Smooth muscle cell (in vitro differentiated cells): ENCODE measurements at regions not wholly inside any gene's neighbourhood (a gene's known extent, or its start where the extent isn't known, plus 50 kb on each side); places are given as distances from the start of the nearest gene placed in this dataset.

Source experiments
- DNase-seq: peaks from one replicate; lab custom pipeline; 2025; ENCODE audit not compliant: unreplicated experiment; lab: John Stamatoyannopoulos, UW
- H2AFZ ChIP-seq: fragments of 200-600 bp; sonication (generic); 2 replicates; pipeline ENCODE4 v1.6.0; 2016; ENCODE audit warnings: antibody characterized with exemption, low read depth, mild to moderate bottlenecking
- H3F3A ChIP-seq: fragments of 200-600 bp; sonication (generic); 2 replicates; pipeline ENCODE4 v1.6.0; 2017; ENCODE audit warnings: antibody characterized with exemption, low read depth
- H3K27ac ChIP-seq: fragments of 200-600 bp; sonication (generic); 2 replicates; pipeline ENCODE4 v1.5.1; 2016; ENCODE audit warnings: low read depth, mild to moderate bottlenecking
- H3K27me3 ChIP-seq: fragments of 200-600 bp; sonication (generic); 2 replicates; pipeline ENCODE4 v1.6.1; 2016; ENCODE audit warnings: low read depth, mild to moderate bottlenecking
- H3K36me3 ChIP-seq: fragments of 200-600 bp; sonication (generic); 2 replicates; pipeline ENCODE4 v1.5.1; 2016; ENCODE audit warnings: low read depth
- H3K4me1 ChIP-seq: fragments of 200-600 bp; sonication (generic); 2 replicates; pipeline ENCODE4 v1.5.1; 2016; ENCODE audit warnings: low read depth
- H3K4me2 ChIP-seq: fragments of 200-600 bp; sonication (generic); 2 replicates; pipeline ENCODE4 v1.6.0; 2016; ENCODE audit warnings: mild to moderate bottlenecking
- H3K4me3 ChIP-seq: fragments of 200-600 bp; sonication (generic); 2 replicates; pipeline ENCODE4 v1.5.1; 2016; ENCODE audit warnings: mild to moderate bottlenecking
- H3K79me2 ChIP-seq: fragments of 200-600 bp; sonication (generic); 2 replicates; pipeline ENCODE4 v1.6.0; 2016; ENCODE audit warnings: low read depth, mild to moderate bottlenecking
- H3K9ac ChIP-seq: fragments of 200-600 bp; sonication (generic); 2 replicates; pipeline ENCODE4 v1.6.0; 2016; ENCODE audit warnings: low read depth
- H3K9me3 ChIP-seq: fragments of 200-600 bp; sonication (generic); replicated peaks from 2 replicates; pipeline ENCODE4 v1.5.1; 2016; ENCODE audit warnings: low read depth
- H4K20me1 ChIP-seq: fragments of 200-600 bp; sonication (generic); 2 replicates; pipeline ENCODE4 v1.6.0; 2016; ENCODE audit warnings: low read depth
- CTCF ChIP-seq: fragments of 200-600 bp; sonication (generic); IDR thresholded peaks from 2 replicates; pipeline ENCODE4 v1.5.1; 2017; ENCODE audit warnings: borderline replicate concordance, mild to moderate bottlenecking, antibody characterized with exemption; ENCODE audit not compliant: insufficient read depth, poor library complexity, severe bottlenecking
- WGBS: methylation state at CpG from one replicate; pipeline ENCODE4 v1.1.7; 2016; ENCODE audit warnings: low lambda C conversion rate; 5-methylcytosine and 5-hydroxymethylcytosine counted together

- H3K27me3 ChIP-seq, result no peaks in the 10 kb centered on the region
- no peak overlapping the region for H3K4me3 ChIP-seq
- H3K9ac ChIP-seq, result no peak overlapping the region
- peaks cover 4% of the 10 kb centered on the region for H3F3A ChIP-seq
- no peak overlapping the region for H3K4me2 ChIP-seq
- H3K27ac ChIP-seq, result no peak overlapping the region
- H2AFZ ChIP-seq, result no peak overlapping the region
- H3K9me3 ChIP-seq, result no peaks in the 10 kb centered on the region
- WGBS, result 82% methylated on average over 3 of the region's 3 CpGs
- no peak for TF ChIP-seq CTCF
- H3K79me2 ChIP-seq, result no peaks in the 10 kb centered on the region
- H3K4me1 ChIP-seq, result peaks cover 3% of the 10 kb centered on the region
- no peaks in the 10 kb centered on the region for H4K20me1 ChIP-seq
- H3K36me3 ChIP-seq, result no peaks in the 10 kb centered on the region
- DNase-seq, result no peak
These were observed 125.8 kb upstream of the SNX2 start for GRCh38 chr5:122649080-122649479.

GRCh38 chr5:122653087-122654017 lies 121.5 kb upstream of the SNX2 start:
- Histone ChIP-seq H3F3A (peaks cover 4% of the 10 kb centered on the region), H3K4me3 (no peak overlapping the region)
- DNase-seq, result no peak

DNA sequence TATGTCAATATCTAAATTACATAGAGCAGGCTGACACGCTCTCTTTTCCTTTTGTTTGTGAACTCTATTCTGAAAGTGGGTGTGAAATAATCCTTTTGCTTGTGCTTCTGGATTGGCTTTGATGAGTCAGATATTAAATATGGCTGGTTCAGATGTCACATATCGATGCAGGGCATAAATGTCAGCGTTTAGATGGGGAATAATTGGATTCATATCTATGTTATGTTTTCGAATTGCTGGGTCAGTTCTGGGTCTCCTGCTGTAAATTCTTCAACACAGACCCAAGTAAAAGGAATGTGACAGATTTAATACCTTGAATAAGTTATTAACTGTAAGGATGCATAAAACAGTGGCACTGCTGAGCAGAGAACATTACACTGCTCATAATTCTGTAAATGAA lies 118.7 kb upstream of the SNX2 start:
- no peaks in the 10 kb centered on the region for H4K20me1 ChIP-seq
- H3K9me3 ChIP-seq, result no peaks in the 10 kb centered on the region
- peaks cover 6% of the 10 kb centered on the region for H3K4me1 ChIP-seq
- WGBS, result 38% methylated on average over 4 of the region's 4 CpGs
- H3K4me2 ChIP-seq, result peak overlapping the region; percentile 65
- no peak overlapping the region for H3K9ac ChIP-seq
- no peaks in the 10 kb centered on the region for H3K36me3 ChIP-seq
- H3K79me2 ChIP-seq, result no peaks in the 10 kb centered on the region
- peaks cover 4% of the 10 kb centered on the region for H3F3A ChIP-seq
- no peak overlapping the region for H3K4me3 ChIP-seq
- peak overlapping the region; percentile 37 for H3K27ac ChIP-seq
- no peak for DNase-seq
- H3K27me3 ChIP-seq, result no peaks in the 10 kb centered on the region
- no peak overlapping the region for H2AFZ ChIP-seq
- TF ChIP-seq CTCF, result no peak

More at GRCh38 chr5:122653087-122654017, 121.5 kb upstream of the SNX2 start:
- peak overlapping the region; percentile 71 for H3K4me2 ChIP-seq
- H4K20me1 ChIP-seq, result no peaks in the 10 kb centered on the region
- no peak for TF ChIP-seq CTCF
- H3K27me3 ChIP-seq, result no peaks in the 10 kb centered on the region
- no peaks in the 10 kb centered on the region for H3K9me3 ChIP-seq
- peak overlapping the region; percentile 59 for H3K27ac ChIP-seq
- no peaks in the 10 kb centered on the region for H3K79me2 ChIP-seq
- no peaks in the 10 kb centered on the region for H3K36me3 ChIP-seq
- no peak overlapping the region for H2AFZ ChIP-seq
- H3K9ac ChIP-seq, result no peak overlapping the region
- 19% methylated on average over 3 of the region's 3 CpGs for WGBS
- peaks cover 6% of the 10 kb centered on the region for H3K4me1 ChIP-seq
